Hematopoietic multipotent progenitor cell treated with erythropoietin and hydrocortisone succinate and interleukin-3 and kit ligand, for 6 days (in vitro differentiated cells): ENCODE measurements at regions not wholly inside any gene's neighbourhood (a gene's known extent, or its start where the extent isn't known, plus 50 kb on each side); places are given as distances from the start of the nearest gene placed in this dataset.

Experiments
- DNase-seq: peaks from one replicate; pipeline ENCODE4 v3.0.0-alpha.2; 2015

DNA sequence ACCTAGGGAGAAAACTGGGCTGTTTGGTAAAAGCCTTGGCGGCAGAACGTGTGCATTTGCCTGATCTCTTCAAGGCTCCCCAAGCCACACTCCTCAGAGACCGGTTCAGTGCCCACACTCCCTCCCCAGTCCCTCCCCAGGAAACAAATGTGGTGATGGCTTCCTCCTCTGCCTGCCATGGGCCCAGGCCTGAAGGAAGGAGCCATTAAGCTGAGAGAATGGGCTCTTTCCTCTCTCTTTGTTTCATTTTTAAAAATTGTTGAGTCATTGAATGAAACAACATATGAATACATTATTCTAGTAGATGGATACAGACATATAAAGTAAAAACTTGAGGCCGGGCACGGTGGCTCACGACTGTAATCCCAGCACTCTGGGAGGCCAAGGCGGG lies 50.6 kb upstream of the YWHAQ start:
- peak; percentile 42 for DNase-seq

DNA sequence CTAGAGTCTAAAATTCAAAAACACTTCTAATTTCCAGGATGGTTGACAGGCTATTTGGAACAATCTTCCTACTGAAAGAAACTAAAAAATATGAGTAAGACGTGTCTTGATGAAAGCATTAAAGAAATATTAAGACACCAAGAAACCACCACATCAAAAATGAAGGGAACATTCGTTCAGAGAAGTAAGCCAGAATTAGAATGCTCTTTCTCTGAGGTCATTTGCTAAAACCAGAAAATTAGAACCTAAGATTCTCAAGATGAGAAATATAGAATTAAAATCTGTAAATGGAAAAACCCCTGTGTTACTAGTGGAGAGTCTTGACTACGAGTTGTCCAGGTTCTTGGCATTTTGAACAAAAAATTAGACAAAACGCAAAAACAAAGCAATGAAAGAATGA lies 54.8 kb upstream of the YWHAQ start:
- DNase-seq = no peak

DNA sequence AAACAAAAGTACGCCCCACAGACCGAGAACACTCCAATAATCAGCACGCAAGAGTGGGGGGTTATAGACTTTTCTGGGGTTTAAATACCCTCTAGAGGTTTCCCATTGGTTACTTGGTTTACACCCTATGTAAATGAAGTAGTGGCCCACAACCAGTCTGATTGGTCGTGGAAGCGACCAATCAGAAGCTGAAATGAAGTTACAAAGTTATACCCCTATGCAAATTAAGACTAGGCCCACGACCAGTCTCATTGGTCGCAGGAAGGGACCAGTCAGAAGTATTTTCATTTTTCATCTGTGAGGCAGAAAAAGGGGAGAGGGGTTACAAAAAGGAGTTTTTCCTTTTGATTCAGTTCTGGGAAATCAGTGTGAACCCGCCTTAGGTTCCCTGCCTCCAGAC lies 55.3 kb upstream of the YWHAQ start:
- DNase-seq = no peak

DNA sequence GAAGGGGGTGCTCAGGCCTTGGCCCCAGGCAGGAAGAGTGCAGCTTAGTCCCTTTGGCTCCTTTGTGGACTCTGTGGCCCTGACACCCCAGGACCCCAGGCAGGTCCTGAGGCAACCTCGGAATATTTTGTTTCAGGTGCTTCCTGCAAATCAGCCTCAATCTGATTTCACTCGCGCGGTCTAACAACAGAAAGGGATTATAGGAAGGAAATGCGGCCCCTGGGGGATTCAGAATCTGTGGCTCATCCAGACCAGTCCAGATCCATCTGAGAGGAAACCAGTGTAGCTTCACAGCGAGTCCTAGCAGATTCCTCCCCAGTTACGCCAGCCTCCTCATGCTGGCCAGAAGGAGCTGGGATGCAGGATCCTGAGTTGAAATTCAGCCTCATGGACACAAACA lies 59.5 kb upstream of the YWHAQ start:
- no peak for DNase-seq

DNA sequence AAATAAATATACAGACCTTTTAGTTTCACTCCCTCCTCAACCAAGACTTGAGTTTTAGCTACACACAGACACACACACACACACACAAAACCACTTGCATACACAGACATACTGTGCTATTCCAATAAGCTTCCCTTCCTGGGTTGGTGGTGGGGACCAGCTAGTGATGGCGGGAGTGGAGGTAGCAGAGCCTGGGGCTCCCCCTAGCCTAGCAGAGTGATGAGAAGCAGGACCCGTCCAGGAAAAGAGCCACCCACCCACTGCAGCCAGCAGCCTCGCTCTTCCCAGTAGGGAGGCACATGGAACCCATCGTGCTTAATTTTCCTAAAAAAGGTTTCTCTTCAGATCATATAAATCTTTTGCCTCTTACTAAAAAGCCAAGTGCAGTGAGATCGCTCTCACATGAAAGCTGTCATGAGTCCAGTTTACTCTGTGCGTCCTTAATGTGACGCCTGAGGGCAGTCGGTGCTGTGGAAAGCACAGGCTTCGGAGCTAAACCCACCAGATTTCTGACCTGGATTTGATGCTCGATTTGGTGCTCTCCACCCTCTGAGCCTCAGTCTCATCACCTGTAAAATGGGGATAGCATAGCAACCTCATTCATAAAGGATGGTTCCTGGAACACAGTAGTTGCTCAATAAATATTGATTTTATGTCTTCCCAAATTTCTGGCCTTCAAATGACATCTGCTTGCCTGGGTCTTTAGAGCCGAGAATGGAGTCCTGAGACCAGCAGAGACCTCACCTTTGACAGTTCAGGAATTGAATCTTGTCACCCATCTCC lies 60.1 kb upstream of the YWHAQ start:
- no peak for DNase-seq

DNA sequence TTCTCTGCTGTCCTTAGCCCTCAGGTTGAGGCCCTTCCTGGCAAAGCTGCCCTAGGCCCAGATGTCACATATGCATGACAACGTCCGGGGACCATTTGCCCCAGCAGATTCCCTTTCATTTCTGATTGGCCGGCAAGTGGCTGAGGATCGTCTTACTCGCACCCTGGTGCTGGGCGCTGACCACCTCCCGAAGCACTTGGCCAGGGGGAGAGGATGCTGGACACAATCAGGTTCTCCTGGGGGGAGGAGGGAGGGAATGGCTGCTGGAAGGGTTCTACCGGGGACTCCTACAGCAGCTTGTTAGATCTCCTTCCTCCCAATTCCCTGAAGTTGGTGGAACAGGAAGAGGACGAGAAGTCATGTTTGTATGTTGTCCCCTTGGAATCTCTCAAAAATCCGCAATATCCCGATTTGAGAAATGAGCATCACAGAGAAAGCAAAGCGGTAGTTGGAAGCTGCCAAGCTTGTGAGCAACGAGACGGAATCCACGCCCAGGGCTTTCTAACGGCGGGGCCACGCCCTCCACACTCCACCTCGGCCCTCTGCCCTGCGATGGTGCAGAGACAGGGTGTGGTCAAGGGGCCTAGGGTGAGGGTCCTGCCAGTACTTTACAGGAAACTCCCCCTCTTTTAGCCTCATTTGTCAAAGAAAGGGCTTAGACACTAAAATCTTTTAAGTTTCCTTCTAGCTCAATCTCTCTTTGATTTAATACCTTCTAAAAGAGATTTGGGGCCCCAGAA lies 61.8 kb upstream of the YWHAQ start:
- peak; percentile 34 for DNase-seq

DNA sequence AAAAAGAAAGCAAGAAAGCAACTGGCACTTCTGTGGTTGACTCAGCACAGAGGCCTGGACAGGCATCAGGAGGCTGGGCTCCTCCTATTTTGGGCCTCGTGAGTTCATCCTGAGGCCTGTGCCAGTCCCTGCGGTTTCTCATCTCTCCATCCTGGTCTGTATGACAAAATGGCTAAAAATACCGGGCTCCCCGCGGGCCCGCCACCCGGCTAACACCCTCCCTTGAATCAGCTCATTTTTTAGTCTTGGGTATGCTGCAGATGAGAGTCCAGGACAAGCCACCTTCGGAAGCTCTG lies 62.3 kb upstream of the YWHAQ start:
- DNase-seq = peak; percentile 57

DNA sequence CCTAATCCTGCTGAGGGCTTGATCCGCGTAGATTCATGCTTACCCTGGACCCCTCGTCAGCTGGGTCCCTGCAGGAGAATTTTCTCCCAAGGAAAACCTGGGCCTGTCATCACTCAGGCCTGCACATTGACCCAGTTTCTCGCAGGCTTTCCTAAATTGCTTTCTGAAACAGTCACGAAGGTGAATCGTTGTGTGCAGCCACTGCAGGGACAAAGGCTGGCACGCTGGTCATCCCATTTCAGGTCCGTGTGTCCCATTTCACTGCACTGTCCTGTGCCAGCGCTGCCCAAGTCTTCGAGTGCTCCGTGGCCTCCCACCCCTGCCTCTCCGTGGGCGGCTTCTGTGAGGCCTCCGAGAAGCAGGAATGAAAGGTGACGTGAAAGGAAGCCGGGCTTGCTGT lies 62.8 kb upstream of the YWHAQ start:
- no peak for DNase-seq

DNA sequence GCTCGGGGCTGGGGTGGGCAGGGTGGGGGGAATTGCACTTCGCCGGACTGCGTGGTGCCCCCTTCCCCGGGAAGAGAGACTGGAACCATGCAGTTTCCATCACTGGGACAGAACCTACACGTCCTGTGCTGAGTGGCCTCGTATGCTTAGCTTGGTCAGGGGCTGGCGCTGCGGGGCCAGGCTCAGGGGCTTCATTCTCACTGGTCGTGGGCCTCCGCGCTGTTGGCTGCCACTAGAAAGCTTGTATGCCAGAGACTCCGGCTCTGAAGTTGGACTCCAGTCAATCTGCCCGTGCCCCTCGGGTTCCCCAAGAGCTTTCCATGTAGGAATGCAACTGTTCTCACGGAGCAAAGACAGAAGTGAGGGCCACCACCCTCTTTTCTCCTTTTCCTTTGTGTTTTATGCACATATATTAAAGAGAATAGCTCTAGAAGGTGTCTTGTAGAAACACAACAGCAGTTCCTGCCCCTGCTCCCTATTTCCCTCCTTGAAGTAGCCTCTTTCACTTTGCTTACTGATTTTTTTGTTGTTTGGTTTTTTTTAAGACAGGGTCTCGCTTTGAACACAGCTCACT lies 64.0 kb upstream of the YWHAQ start:
- DNase-seq = no peak

DNA sequence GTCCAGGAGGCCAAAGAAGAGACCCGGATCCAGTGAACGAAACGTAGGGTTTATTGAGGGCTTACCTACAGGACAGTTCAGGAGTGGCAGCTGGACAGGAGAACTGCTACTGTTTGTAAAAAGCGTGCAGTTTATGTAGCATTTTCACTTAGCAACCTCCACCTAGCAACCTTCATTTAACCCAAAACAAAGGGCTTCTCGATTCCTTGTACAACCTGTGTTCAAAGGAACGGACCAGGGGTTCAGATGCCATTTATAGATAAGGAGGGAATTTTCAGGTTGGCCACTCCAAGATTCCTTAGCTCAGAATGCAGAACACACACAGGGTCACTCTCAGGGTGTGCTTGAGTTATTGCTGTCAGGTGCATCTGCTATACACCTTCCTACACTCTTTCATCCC lies 65.1 kb upstream of the YWHAQ start:
- no peak for DNase-seq

DNA sequence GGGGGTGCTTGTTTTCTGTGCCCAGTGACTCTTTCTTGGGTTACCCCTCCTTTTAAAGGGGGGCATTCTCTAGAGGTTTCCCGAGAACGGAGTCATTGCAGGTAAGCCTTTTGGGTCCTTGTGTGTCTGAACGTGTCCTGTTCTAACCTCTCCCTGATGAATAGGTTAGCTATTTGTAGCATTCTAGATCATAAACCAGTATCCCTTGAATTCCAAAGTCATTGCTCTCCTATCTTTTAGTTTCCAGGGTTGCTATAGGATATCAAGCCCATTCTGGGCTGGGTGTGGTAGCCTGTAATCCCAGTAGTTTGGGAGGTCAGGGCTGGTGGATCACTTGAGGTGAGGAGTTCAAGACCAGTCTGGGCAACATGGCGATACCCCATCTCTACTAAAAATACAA lies 65.9 kb upstream of the YWHAQ start:
- DNase-seq = no peak

DNA sequence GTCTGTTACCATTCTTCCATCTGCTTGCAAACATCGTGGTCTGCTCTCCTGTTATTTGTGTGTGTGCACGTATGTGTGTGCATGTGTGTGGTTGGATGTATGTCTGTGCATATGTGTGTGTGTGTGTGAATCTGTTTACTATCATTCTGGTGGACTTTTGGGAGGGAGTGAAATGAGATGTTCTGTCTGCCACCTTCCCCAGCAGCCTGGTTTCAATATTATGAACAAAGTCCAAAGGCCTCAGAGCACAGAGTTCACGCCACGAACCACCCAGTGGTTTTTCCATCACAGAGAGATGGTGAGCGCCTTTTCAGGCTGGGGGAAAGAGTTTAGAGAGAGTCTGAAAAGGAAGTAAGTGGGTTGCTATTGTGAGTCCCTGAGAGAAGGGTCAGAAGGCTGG lies 67.1 kb upstream of the YWHAQ start:
- no peak for DNase-seq

DNA sequence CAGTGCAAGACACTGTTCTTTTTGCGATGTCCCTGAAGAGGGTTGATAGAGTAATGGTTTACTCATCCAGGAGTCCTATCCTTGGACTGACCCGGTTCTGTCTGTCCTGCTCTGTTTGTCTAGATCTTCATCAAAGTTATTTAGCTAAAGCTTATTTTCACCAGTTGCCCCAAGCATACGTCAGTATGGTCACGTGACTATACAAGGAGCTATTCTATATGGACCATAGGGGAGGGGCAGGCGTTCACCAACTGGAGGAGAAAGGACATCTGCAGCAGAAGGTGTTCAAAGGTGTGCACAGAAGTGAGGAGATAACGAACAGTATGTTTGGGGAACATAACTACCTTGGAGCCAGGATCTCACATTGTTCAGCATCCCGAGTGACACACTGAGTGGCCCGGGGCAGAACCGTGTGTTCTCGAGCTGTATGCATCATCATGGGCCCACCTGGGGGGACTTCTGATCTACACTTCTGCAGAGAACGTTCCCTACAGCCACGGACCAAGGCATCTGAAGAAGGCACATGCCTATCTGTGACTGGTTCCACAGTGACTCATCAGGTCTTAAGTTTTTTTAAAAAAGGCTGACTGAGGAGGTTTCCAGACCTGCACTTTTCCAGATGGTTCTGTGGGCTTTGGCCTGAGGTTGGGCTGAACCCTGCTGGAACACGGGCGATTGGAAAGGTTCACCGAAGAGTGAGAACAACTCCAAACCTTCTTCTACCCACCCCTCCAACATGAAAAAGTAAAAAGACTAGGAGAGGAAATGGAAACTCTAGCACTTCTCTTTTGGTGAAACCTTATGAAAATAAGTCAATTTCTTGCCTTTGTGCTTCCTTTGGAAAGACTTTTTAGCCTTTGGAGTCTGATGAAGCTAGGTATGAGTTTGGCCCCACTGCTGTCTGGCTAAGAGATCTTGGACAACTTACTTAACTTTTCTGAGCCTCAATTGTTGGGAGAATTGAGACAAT lies 68.6 kb upstream of the YWHAQ start:
- no peak for DNase-seq

DNA sequence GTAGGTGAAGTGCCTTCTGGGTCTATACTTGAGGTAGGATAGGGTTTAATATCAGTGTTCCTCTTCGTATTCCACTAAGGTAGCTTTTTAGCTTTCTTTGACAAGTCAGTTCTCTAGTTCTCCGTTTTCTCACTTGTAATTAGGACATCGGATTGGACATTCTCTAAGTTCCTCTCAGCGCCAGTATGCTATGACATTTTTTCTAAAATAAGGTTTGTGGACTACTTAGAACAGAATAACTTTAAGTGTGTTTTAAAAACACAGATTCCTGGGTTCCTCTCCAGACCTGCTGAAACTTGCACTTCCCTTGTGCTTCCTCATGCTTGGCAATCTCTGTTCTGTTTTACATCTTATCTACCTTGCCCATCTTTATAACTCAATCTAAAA lies 69.3 kb upstream of the YWHAQ start:
- no peak for DNase-seq

DNA sequence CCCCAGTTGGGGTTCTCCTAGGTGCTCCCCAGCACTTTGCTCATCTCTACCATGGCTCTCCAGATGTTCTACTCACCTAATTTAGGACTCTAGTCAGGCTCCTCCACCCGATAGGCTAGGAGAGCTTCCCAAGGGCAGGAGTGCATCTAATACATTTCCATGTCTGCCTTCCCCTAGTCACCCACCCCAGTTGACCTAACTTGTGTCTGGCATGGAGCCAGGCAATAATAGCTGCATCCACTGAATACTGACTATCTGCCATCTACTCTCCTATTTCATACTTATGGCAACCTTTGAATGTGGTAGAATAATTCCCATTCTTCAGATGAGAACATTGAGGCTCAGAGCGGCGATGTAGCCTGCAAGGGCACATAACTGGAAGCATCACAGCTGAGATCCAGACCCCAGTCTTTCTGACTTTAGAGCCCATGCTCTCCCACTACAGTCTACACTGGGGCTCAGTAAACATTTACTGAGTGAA lies 71.8 kb upstream of the YWHAQ start:
- no peak for DNase-seq

DNA sequence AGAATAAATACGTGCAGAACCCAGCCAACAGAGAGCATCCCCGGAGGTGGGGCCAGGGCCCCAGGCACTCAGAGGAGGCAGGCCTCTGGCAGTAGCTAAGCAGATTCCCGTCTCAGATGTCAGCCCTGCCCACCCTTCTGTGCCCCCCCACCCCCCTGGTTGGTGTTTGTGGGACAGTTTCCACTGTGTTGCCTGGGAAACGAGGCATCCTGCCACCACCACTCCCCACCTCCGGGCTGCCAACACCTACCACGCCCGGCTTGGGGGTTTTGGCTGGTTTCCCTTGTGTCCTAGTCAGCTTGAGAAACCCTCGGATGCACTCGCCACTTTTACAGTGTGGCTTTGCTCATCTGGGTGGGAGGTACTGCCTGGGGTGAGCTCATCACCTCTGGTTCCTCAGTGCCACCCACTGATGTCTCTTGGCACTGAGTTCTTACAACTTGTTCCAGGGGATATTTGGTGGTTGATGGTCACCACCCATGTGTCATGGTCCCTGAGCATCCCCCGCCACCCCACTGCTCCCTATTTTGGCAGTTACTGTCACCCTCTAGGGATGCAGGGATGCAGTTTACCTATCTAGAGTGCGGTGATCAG lies 72.4 kb upstream of the YWHAQ start:
- peak; percentile 77 for DNase-seq

DNA sequence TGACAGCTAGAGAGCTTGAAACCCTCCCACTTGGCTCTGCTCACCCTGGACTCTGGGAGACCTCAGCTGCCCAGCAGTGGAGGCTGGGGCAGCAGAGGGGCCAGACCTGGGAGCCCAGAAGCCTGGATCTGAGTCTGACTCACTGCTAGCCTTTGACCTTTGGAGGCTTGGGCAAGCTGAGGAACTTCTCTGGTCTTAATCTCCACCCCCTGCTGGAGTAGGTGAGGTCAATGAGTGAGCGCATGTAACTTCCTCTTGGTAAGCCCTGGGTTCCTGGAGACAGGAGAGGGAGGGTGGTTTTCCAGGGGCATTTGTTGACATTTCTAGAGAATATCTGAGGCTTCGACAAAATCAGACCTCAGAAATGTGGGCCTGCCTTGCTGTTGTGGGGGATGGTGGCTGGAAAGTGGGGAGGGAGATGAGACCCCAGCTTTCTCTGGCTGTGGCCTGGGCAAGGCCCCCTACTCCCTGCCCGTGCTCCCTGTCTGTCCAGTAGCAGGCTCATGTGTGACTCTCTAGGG lies 73.0 kb upstream of the YWHAQ start:
- DNase-seq = peak; percentile 48

DNA sequence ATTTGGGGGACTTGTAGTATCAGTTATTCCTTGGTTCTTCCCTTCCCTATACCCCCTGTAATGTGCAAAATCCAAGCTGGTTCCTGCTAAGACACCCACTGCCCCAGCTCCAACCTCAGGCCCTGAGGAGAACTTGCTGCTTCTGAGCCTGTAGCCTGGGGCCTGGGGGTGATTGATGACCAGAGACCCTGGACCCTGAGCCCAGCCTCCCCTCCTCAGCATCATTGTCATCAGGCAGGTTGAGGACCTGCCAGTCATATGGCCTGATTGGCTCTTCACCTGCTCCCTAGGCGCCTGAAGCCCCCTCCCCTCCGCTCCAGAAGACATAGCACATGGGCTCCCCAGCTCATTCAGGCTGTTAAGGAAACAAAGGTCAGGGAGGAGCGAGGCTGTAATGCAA lies 73.8 kb upstream of the YWHAQ start:
- no peak for DNase-seq

DNA sequence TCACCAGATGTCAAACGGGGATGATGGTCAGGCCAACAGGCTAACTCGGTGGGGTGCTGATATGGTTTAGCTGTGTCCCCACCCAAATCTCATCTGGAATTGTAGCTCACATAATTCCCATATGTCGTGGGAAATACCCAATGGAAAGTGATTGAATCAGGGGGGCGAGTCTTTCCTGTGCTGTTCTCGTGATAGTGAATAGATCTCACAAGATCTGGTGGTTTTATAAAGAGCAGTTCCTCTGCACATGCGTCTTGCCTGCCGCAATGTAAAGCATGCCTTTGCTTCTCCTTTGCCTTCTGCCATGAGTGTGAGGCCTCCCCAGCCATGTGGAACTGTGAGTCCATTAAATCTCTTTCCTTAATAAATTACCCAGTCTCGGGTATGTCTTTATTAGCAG lies 74.4 kb upstream of the YWHAQ start:
- no peak for DNase-seq

DNA sequence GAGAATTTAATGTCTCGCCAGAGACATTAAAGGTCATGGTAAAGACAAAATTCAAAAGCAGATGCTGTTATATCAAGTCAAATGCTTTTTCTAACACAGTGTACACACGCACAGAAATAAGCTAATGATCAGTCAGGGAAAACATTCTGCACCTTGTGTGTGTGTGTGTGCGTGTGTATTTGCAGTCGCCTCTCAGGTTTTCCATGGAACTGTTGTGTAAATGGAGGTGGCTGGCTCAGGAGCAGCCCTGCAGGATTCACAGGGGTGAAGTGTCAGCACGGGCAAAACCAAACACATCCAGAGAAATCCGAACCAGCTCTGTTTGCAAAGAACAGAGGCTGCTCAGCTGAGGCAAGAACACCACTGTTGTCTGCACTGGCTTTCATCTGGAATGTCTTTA lies 76.2 kb upstream of the YWHAQ start:
- DNase-seq = no peak

DNA sequence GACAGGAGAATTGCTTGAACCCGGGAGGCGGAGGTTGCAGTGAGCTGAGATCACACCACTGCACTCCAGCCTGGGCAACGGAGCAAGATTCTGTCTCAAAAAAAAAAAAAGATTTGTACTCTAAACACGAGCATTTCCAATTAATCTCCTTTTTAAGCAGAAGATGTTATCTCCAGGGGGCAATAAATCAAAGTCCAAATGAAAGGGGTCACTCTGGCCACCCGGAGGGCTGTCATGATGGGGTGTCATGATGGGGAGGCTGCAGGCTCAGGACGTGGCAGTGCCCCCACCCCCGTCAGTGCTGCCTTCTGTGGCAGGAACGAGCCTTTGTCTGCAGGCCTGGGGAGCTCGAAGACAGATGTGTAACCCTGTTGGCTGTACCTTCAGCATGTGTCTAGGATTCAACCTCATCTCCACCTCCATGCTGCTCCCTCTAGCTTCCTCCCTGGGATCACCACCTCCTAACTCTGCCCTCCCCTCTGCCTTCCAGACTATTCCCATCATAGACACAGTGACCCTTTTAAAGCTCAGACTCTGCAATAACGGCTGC lies 76.9 kb upstream of the YWHAQ start:
- DNase-seq = no peak
